Nephron (organoid): ENCODE measurements at regions not wholly inside any gene's neighbourhood (a gene's known extent, or its start where the extent isn't known, plus 50 kb on each side); places are given as distances from the start of the nearest gene placed in this dataset.

Experiments used
- H3K27ac Mint-ChIP-seq, 3 experiments: 2 replicates each; pipeline ENCODE4 v1.8.0; 2020; ENCODE audit warnings: mixed read lengths in 3 of 3, mild to moderate bottlenecking in 2 of 3, moderate library complexity in 1 of 3
- H3K27me3 Mint-ChIP-seq: 2 replicates; pipeline ENCODE4 v1.8.0; 2021; ENCODE audit warnings: low read depth, mild to moderate bottlenecking, moderate library complexity, mixed read lengths
- H3K36me3 Mint-ChIP-seq: 2 replicates; pipeline ENCODE4 v1.8.0; 2020; ENCODE audit warnings: low read depth, mixed read lengths
- H3K4me1 Mint-ChIP-seq: 2 replicates; pipeline ENCODE4 v1.8.0; 2020; ENCODE audit warnings: mixed read lengths
- H3K4me3 Mint-ChIP-seq, 3 experiments: 2 replicates each; pipeline ENCODE4 v1.8.0; 2020; ENCODE audit warnings: mild to moderate bottlenecking in 3 of 3, mixed read lengths in 3 of 3, moderate library complexity in 2 of 3
- H3K9me3 Mint-ChIP-seq: 2 replicates; pipeline ENCODE4 v1.8.0; 2020; ENCODE audit warnings: mixed read lengths
- TF ChIP-seq, protein P1 (sequence below), 3 experiments: fragments of 200-600 bp; sonication (generic); IDR thresholded peaks; one replicate each; pipeline ENCODE4 v1.5.0; 2021; ENCODE audit warnings: antibody characterized with exemption in 3 of 3; ENCODE audit not compliant: unreplicated experiment in 3 of 3

GRCh38 chr5:74332682-74333081, 307.8 kb downstream of the ENC1 start:
- Mint-ChIP-seq H3K9me3 (no peaks in the 10 kb centered on the region), H3K4me1 (peaks cover 49% of the 10 kb centered on the region), H3K4me3 (no peak overlapping the region), H3K27ac (peak overlapping the region in 1 of 3 experiments; percentile 65), H3K36me3 (no peaks in the 10 kb centered on the region), H3K27me3 (no peaks in the 10 kb centered on the region)
- TF ChIP-seq, protein P1, sequence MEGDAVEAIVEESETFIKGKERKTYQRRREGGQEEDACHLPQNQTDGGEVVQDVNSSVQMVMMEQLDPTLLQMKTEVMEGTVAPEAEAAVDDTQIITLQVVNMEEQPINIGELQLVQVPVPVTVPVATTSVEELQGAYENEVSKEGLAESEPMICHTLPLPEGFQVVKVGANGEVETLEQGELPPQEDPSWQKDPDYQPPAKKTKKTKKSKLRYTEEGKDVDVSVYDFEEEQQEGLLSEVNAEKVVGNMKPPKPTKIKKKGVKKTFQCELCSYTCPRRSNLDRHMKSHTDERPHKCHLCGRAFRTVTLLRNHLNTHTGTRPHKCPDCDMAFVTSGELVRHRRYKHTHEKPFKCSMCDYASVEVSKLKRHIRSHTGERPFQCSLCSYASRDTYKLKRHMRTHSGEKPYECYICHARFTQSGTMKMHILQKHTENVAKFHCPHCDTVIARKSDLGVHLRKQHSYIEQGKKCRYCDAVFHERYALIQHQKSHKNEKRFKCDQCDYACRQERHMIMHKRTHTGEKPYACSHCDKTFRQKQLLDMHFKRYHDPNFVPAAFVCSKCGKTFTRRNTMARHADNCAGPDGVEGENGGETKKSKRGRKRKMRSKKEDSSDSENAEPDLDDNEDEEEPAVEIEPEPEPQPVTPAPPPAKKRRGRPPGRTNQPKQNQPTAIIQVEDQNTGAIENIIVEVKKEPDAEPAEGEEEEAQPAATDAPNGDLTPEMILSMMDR (IDR thresholded peaks at IDR 0.05; ENCODE audit: unreplicated experiment in 3 of 3), result no peak

DNA sequence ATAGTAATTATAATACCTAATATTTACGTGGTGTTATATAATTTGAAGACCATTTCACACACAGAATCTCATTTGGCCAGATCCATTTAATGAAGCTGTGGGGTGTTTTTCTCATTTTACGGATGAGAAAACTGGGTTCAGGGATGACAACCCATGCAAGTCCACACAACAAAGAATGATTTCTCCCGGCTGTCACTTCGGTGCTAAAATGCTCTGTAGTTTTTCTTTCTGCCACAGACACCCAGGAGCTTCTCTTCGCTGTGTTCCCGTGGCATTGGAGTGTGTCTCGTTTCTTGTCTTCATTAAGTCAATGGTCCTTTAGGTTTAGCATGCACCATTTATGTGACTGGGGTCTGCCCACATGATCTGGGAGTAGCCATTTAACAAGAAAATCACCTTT, 308.5 kb downstream of the ENC1 start:
- TF ChIP-seq, protein P1 (IDR thresholded peaks at IDR 0.05; ENCODE audit: unreplicated experiment in 3 of 3), result no peak
- H3K4me3 Mint-ChIP-seq, result no peak overlapping the region
- H3K4me1 Mint-ChIP-seq, result peaks cover 49% of the 10 kb centered on the region
- no peak overlapping the region for H3K27ac Mint-ChIP-seq
- no peaks in the 10 kb centered on the region for H3K36me3 Mint-ChIP-seq
- no peaks in the 10 kb centered on the region for H3K9me3 Mint-ChIP-seq
- H3K27me3 Mint-ChIP-seq, result no peaks in the 10 kb centered on the region

GRCh38 chr5:74328221-74328630, 312.3 kb downstream of the ENC1 start:
- Mint-ChIP-seq H3K36me3 (no peaks in the 10 kb centered on the region), H3K4me3 (no peak overlapping the region), H3K27ac (peak overlapping the region; percentile 90 to 98 (median 96)), H3K9me3 (peaks cover 3% of the 10 kb centered on the region), H3K4me1 (peaks cover 44% of the 10 kb centered on the region), H3K27me3 (peaks cover 8% of the 10 kb centered on the region)
- TF ChIP-seq, protein P1 (IDR thresholded peaks at IDR 0.05; ENCODE audit: unreplicated experiment in 3 of 3), result no peak

DNA sequence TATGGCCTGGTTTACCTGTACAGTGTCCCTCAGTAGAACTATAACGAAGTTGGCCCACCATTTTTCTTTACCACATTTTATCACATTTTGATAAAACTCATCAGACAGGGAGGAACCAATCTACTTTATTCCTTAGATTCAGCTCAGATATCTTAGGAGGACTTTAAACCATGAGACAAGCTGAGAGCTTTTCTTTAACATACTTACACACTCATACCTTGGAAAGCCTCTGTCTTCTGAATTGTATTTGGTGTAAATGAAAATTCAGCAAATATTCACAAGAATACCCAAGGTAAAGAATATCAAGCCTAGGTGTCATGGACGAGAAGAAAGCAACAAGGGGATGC, 313.2 kb downstream of the ENC1 start:
- TF ChIP-seq, protein P1 (IDR thresholded peaks at IDR 0.05; ENCODE audit: unreplicated experiment in 3 of 3), result no peak
- Mint-ChIP-seq H3K4me1 (peaks cover 39% of the 10 kb centered on the region), H3K9me3 (peaks cover 3% of the 10 kb centered on the region), H3K4me3 (no peak overlapping the region), H3K36me3 (no peaks in the 10 kb centered on the region), H3K27ac (peak overlapping the region; percentile 90 to 98 (median 96)), H3K27me3 (peaks cover 8% of the 10 kb centered on the region)

- Mint-ChIP-seq H3K9me3 (peaks cover 3% of the 10 kb centered on the region), H3K4me3 (no peak overlapping the region), H3K36me3 (no peaks in the 10 kb centered on the region), H3K4me1 (peaks cover 38% of the 10 kb centered on the region), H3K27me3 (peaks cover 8% of the 10 kb centered on the region), H3K27ac (peak overlapping the region; percentile 90 to 98 (median 96))
- TF ChIP-seq, protein P1 (IDR thresholded peaks at IDR 0.05; ENCODE audit: unreplicated experiment in 3 of 3), result no peak
Observed at GRCh38 chr5:74326571-74327338, 313.8 kb downstream of the ENC1 start.

GRCh38 chr5:74325866-74326265, 314.7 kb downstream of the ENC1 start:
- Mint-ChIP-seq H3K4me3 (no peak overlapping the region), H3K27ac (peak overlapping the region; percentile 41 to 98 (median 96)), H3K36me3 (no peaks in the 10 kb centered on the region), H3K9me3 (peaks cover 3% of the 10 kb centered on the region), H3K4me1 (peaks cover 33% of the 10 kb centered on the region), H3K27me3 (peaks cover 8% of the 10 kb centered on the region)
- TF ChIP-seq, protein P1 (IDR thresholded peaks at IDR 0.05; ENCODE audit: unreplicated experiment in 3 of 3), result no peak
